Left ventricle myocardium inferior (tissue), 1 donor: ENCODE measurements at regions not wholly inside any gene's neighbourhood (a gene's known extent, or its start where the extent isn't known, plus 50 kb on each side); places are given as distances from the start of the nearest gene placed in this dataset.

Experiments
- DNase-seq: peaks from one replicate; pipeline ENCODE4 v3.0.0-alpha.2; 2020
- H3K27ac ChIP-seq: fragments of 200-600 bp; replicated peaks from 2 replicates; pipeline ENCODE4 v1.8.0; 2021
- H3K27me3 ChIP-seq: fragments of 200-600 bp; 2 replicates; pipeline ENCODE4 v1.8.0; 2021; ENCODE audit warnings: low read depth
- H3K36me3 ChIP-seq: fragments of 200-600 bp; 2 replicates; pipeline ENCODE4 v1.8.0; 2021
- H3K4me1 ChIP-seq: fragments of 200-600 bp; 2 replicates; pipeline ENCODE4 v1.8.0; 2021
- H3K4me3 ChIP-seq: fragments of 200-600 bp; 2 replicates; pipeline ENCODE4 v1.8.0; 2021; ENCODE audit warnings: mild to moderate bottlenecking, moderate library complexity
- H3K9me3 ChIP-seq: fragments of 200-600 bp; replicated peaks from 2 replicates; pipeline ENCODE4 v1.8.0; 2021
- intact Hi-C: fragments of 100-400 bp; cut with micrococcal nuclease; formaldehyde crosslinking; loops from one replicate; pipeline ENCODE4 v1.11.0; 2022
- TF ChIP-seq, protein P1 (sequence below): fragments of 200-600 bp; IDR thresholded peaks from 2 replicates; pipeline ENCODE4 v1.8.0; 2021; ENCODE audit warnings: antibody characterized with exemption, mild to moderate bottlenecking, borderline replicate concordance
- donor health status: DM: no; HTN: yes; CAD: no; lungs with severe emphysema.

DNA sequence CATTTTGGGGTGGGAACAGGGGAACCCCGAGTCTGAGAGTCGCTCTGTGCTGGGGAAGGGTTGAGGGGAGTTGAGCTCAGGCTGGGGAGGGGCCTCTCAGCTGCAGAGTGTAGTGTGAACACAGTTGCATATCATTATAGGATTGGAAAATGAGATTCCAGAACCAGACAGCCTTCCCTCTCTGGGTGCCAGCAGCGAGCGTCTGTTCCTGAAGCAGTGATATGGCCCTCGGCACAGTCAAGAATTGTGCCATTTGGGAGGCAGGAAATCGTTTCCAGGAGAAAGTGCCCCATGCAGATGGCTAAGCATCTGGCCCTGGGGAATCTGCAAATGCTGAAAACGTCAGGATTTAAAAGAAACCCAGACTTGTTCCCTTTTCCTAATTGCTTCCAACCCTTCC is 70.4 kb upstream of the SFSWAP start:
- H3K27ac ChIP-seq = no peak overlapping the region
- intact Hi-C loops = no loop called here
- TF ChIP-seq, protein P1, sequence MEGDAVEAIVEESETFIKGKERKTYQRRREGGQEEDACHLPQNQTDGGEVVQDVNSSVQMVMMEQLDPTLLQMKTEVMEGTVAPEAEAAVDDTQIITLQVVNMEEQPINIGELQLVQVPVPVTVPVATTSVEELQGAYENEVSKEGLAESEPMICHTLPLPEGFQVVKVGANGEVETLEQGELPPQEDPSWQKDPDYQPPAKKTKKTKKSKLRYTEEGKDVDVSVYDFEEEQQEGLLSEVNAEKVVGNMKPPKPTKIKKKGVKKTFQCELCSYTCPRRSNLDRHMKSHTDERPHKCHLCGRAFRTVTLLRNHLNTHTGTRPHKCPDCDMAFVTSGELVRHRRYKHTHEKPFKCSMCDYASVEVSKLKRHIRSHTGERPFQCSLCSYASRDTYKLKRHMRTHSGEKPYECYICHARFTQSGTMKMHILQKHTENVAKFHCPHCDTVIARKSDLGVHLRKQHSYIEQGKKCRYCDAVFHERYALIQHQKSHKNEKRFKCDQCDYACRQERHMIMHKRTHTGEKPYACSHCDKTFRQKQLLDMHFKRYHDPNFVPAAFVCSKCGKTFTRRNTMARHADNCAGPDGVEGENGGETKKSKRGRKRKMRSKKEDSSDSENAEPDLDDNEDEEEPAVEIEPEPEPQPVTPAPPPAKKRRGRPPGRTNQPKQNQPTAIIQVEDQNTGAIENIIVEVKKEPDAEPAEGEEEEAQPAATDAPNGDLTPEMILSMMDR = no peak
- no peaks in the 10 kb centered on the region for H3K4me1 ChIP-seq
- H3K36me3 ChIP-seq = no peaks in the 10 kb centered on the region
- H3K9me3 ChIP-seq = no peaks in the 10 kb centered on the region
- no peak overlapping the region for H3K4me3 ChIP-seq
- peaks cover 87% of the 10 kb centered on the region for H3K27me3 ChIP-seq
- DNase-seq = no peak

DNA sequence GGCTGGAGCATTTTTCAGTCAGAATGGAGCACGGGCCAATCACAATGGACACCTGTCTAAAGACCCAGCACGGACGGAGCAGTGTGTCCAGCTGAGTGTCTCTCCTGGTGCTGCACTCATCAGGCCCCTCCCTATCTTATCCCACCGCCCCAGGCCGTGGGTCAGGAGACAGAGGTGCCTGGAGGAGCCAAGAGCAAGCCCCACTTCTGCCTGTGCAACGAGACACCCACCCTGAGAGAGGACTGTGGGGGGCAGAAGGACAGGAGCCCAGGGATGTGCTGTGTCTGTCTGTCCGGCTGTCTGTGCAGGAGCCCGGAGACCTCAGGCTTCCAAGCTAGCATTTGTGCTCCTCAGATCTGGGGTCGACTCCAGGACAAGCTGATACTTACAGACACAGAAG is 69.6 kb upstream of the SFSWAP start:
- no peak overlapping the region for H3K27ac ChIP-seq
- peaks cover 87% of the 10 kb centered on the region for H3K27me3 ChIP-seq
- no peaks in the 10 kb centered on the region for H3K36me3 ChIP-seq
- TF ChIP-seq, protein P1 = no peak
- no peak overlapping the region for H3K4me3 ChIP-seq
- intact Hi-C loops = no loop called here
- no peak for DNase-seq
- H3K4me1 ChIP-seq = no peaks in the 10 kb centered on the region
- H3K9me3 ChIP-seq = no peaks in the 10 kb centered on the region

DNA sequence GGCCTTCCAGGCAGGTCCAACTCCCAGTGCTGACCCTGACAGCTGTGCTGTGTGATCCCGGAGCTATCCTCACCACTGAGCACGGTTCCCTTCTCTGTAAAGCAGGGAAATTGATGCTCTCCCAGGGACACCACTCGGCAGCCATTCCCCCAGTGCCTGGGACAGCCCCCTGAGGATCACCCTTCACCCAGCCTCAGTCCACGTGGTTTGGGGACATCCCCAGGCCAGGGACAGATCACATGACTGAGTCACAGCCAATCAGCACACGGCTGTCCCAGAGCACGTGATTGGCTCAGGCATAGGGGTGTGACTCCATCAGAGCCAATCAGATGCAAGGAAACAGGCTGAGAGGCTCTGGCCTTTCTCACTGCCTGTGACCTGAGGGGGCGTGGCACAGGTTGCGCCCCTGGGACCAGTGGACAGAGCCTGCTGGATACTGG is 68.8 kb upstream of the SFSWAP start:
- Histone ChIP-seq H3K4me3 (no peak overlapping the region), H3K27me3 (peaks cover 83% of the 10 kb centered on the region), H3K36me3 (no peaks in the 10 kb centered on the region), H3K4me1 (no peaks in the 10 kb centered on the region), H3K9me3 (no peaks in the 10 kb centered on the region), H3K27ac (no peak overlapping the region)
- TF ChIP-seq, protein P1 = no peak
- intact Hi-C loops = no loop called here
- no peak for DNase-seq

DNA sequence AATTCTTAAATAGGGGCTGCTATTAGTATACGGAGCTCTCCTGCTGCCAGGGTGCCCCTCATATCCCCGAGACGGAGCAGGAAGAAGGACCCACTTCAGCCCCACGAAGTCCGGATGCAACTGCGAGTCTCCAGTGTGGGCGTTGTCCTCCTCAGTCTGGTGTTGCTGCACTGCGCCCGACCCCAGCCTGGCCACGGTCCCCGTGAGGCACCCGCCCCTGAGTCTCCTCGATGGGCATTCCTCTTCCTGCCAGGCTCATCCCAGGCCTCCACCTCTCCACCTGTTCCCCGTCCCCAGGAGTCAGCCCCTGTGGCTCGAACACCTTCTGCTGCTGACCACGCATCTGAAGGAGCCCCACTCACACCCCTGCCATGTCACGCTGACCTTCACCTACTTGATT is 68.1 kb upstream of the SFSWAP start:
- Histone ChIP-seq H3K27me3 (peaks cover 82% of the 10 kb centered on the region), H3K4me1 (no peaks in the 10 kb centered on the region), H3K4me3 (no peak overlapping the region), H3K27ac (no peak overlapping the region), H3K36me3 (no peaks in the 10 kb centered on the region), H3K9me3 (no peaks in the 10 kb centered on the region)
- intact Hi-C loops = no loop called here
- DNase-seq = no peak
- TF ChIP-seq, protein P1 = no peak

DNA sequence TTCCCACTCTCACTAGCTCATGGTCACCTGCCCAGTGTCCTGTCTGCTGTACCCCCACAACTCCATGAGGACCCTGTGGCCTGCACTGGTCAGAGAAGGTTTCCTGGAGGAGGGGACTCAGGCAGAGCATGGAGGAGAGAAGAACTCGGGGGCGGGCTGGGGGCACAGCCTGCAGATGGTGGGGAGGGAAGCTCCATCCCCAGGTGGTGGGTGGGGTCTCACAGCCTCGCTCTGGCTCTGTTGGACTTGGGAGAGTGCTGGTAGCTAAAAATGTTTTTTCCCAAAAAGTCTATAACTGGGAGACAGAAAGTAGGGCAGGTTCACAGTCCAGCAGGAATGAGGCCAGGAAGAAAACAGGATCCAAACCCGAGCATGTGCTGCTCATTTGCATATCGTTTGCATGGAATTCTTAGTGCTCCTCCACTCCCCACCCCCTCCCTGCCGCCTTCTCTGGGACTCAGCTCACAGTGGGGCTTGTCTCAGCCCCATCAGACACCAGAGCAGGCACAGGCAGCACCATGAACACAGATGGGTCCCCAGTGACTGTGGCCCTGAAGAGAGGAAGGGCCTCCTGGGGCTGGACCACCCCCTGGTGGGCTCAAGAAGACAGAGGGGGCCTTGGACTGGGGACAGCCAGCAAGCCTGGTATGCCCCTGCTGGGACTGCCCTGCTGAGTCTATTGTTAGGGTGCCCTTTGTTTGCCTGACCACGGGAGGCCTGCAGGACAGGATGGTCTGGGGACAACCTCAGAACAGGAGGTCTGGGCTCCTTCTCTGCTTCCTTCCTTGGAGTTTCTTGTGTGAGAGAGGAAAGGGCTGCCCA is 67.0 kb upstream of the SFSWAP start:
- Histone ChIP-seq H3K9me3 (no peaks in the 10 kb centered on the region), H3K27ac (no peak overlapping the region), H3K4me1 (no peaks in the 10 kb centered on the region), H3K27me3 (peaks cover 87% of the 10 kb centered on the region), H3K4me3 (no peak overlapping the region), H3K36me3 (no peaks in the 10 kb centered on the region)
- TF ChIP-seq, protein P1 = no peak
- DNase-seq = no peak
- intact Hi-C loops = no loop called here
